Neural progenitor cell (in vitro differentiated cells): ENCODE measurements at regions not wholly inside any gene's neighbourhood (a gene's known extent, or its start where the extent isn't known, plus 50 kb on each side); places are given as distances from the start of the nearest gene placed in this dataset.
A peak's percentile ranks its signal among the peaks of the same experiment; 100 is the strongest.

ENCODE experiments used
- DNase-seq: peaks from one replicate; pipeline ENCODE4 v3.0.0-alpha.2; 2016; ENCODE audit warnings: low spot score
- H2AFZ ChIP-seq: fragments of 200-600 bp; sonication (generic); replicated peaks from 2 replicates; pipeline ENCODE4 v1.6.1; 2016; ENCODE audit warnings: antibody characterized with exemption
- H3F3A ChIP-seq: fragments of 200-600 bp; sonication (generic); 2 replicates; pipeline ENCODE4 v1.6.1; 2016; ENCODE audit warnings: antibody characterized with exemption, low read depth
- H3K27ac ChIP-seq: fragments of 200-600 bp; sonication (generic); 2 replicates; pipeline ENCODE4 v1.5.1; 2016; ENCODE audit warnings: mild to moderate bottlenecking
- H3K27me3 ChIP-seq: fragments of 200-600 bp; sonication (generic); 2 replicates; pipeline ENCODE4 v1.6.1; 2016; ENCODE audit warnings: mild to moderate bottlenecking, moderate library complexity
- H3K36me3 ChIP-seq: fragments of 200-600 bp; sonication (generic); 2 replicates; pipeline ENCODE4 v1.5.1; 2016
- H3K4me1 ChIP-seq: fragments of 200-600 bp; sonication (generic); 2 replicates; pipeline ENCODE4 v1.6.1; 2016; ENCODE audit warnings: mixed run types
- H3K4me2 ChIP-seq: fragments of 200-600 bp; sonication (generic); 2 replicates; pipeline ENCODE4 v1.6.1; 2016
- H3K4me3 ChIP-seq: fragments of 200-600 bp; sonication (generic); 2 replicates; pipeline ENCODE4 v1.5.1; 2016
- H3K79me2 ChIP-seq: fragments of 200-600 bp; sonication (generic); 2 replicates; pipeline ENCODE4 v1.6.1; 2016; ENCODE audit warnings: low read depth
- H3K9ac ChIP-seq: fragments of 200-600 bp; sonication (generic); 2 replicates; pipeline ENCODE4 v1.6.1; 2016
- H3K9me3 ChIP-seq: fragments of 200-600 bp; sonication (generic); 2 replicates; pipeline ENCODE4 v1.5.1; 2016; ENCODE audit warnings: low read depth
- H4K20me1 ChIP-seq: fragments of 200-600 bp; sonication (generic); 2 replicates; pipeline ENCODE4 v1.6.1; 2016; ENCODE audit warnings: low read depth
- H3K27ac Mint-ChIP-seq: 3 replicates; pipeline ENCODE4 v1.8.0; 2021; ENCODE audit warnings: mixed read lengths
- H3K27me3 Mint-ChIP-seq: 2 replicates; pipeline ENCODE4 v1.8.0; 2022; ENCODE audit warnings: low read depth, mild to moderate bottlenecking, inconsistent platforms, moderate library complexity, mixed read lengths; ENCODE audit not compliant: insufficient read depth
- H3K36me3 Mint-ChIP-seq: 3 replicates; pipeline ENCODE4 v1.8.0; 2021; ENCODE audit warnings: mixed read lengths
- H3K4me1 Mint-ChIP-seq: 3 replicates; pipeline ENCODE4 v1.8.0; 2021; ENCODE audit warnings: mixed read lengths
- H3K4me3 Mint-ChIP-seq: 3 replicates; pipeline ENCODE4 v1.8.0; 2021; ENCODE audit warnings: mild to moderate bottlenecking, moderate library complexity, mixed read lengths
- H3K9me3 Mint-ChIP-seq: 3 replicates; pipeline ENCODE4 v1.8.0; 2020; ENCODE audit warnings: mixed read lengths
- EZH2 ChIP-seq: fragments of 200-600 bp; sonication (generic); IDR thresholded peaks from 2 replicates; pipeline ENCODE4 v1.6.1; 2017; ENCODE audit warnings: antibody characterized with exemption, mild to moderate bottlenecking, moderate library complexity
- EZH2phosphoT487 ChIP-seq: fragments of 200-600 bp; sonication (generic); IDR thresholded peaks from 2 replicates; pipeline ENCODE4 v1.6.1; 2017; ENCODE audit warnings: antibody characterized with exemption
- TF ChIP-seq, protein P1 (sequence below): fragments of 200-600 bp; sonication (generic); IDR thresholded peaks from 2 replicates; pipeline ENCODE4 v1.5.1; 2017; ENCODE audit warnings: antibody characterized with exemption, mild to moderate bottlenecking

GRCh38 chr3:109819734-109820133 lies 482.4 kb upstream of the DPPA4 start:
- H3K79me2 ChIP-seq, result no peaks in the 10 kb centered on the region
- H2AFZ ChIP-seq, result no peak overlapping the region
- H3K4me3 ChIP-seq, result no peak overlapping the region
- TF ChIP-seq, protein P1, sequence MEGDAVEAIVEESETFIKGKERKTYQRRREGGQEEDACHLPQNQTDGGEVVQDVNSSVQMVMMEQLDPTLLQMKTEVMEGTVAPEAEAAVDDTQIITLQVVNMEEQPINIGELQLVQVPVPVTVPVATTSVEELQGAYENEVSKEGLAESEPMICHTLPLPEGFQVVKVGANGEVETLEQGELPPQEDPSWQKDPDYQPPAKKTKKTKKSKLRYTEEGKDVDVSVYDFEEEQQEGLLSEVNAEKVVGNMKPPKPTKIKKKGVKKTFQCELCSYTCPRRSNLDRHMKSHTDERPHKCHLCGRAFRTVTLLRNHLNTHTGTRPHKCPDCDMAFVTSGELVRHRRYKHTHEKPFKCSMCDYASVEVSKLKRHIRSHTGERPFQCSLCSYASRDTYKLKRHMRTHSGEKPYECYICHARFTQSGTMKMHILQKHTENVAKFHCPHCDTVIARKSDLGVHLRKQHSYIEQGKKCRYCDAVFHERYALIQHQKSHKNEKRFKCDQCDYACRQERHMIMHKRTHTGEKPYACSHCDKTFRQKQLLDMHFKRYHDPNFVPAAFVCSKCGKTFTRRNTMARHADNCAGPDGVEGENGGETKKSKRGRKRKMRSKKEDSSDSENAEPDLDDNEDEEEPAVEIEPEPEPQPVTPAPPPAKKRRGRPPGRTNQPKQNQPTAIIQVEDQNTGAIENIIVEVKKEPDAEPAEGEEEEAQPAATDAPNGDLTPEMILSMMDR, result no peak
- TF ChIP-seq EZH2phosphoT487 (no peak), EZH2 (no peak)
- Mint-ChIP-seq H3K4me3 (no peak overlapping the region), H3K27ac (no peak overlapping the region), H3K4me1 (peaks cover 7% of the 10 kb centered on the region), H3K36me3 (no peaks in the 10 kb centered on the region), H3K27me3 (no peaks in the 10 kb centered on the region), H3K9me3 (peaks cover 2% of the 10 kb centered on the region)
- peak; percentile 15 for DNase-seq
- no peak overlapping the region for H3K27ac ChIP-seq
- H3K9ac ChIP-seq, result no peak overlapping the region
- no peaks in the 10 kb centered on the region for H3F3A ChIP-seq
- H3K4me2 ChIP-seq, result no peak overlapping the region
- H4K20me1 ChIP-seq, result no peaks in the 10 kb centered on the region
- no peaks in the 10 kb centered on the region for H3K27me3 ChIP-seq
- H3K4me1 ChIP-seq, result peaks cover 6% of the 10 kb centered on the region
- H3K36me3 ChIP-seq, result no peaks in the 10 kb centered on the region
- no peaks in the 10 kb centered on the region for H3K9me3 ChIP-seq

DNA sequence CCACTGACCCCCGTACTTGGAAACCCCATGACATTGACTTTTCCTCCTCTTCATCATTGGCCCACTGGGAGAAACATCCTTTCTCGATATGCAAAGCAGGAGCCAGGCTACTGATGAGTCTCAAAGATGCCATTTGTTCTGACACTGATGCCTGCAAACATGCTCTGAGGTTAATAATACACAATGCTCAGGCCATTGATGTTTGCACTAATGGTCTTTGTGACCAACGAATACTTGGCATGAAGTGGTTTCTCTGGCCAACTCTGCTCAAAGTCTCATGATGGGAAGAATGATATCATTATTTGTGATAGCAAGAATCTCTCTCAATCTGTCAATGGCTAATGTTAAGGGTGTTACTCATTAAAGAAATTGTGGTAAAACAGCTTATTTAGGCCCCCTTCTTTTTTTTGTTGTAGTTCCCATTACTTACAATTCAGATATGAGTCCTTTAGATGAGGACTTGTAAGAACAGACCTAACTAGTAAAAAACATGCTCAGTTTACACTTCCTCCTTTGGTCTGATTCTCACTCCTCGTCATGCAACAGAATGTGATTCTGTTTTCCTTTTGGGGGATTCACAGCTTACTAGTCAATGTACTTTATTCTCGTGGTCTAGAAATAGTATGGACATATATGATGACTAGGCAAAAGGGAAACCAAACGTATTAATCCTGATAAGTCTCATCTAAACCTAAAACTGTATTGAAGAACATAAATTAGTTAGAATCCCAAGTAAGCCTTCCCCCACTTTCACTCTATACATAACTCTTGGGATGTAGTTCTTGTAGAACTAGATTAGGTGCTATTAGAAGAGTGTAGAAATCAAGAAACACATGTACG lies 488.8 kb upstream of the DPPA4 start:
- H3K9me3 Mint-ChIP-seq, result peaks cover 4% of the 10 kb centered on the region
- H2AFZ ChIP-seq, result no peak overlapping the region
- no peak overlapping the region for H3K4me3 Mint-ChIP-seq
- no peak overlapping the region for H3K9ac ChIP-seq
- TF ChIP-seq, protein P1, result no peak
- TF ChIP-seq EZH2phosphoT487, result no peak
- TF ChIP-seq EZH2, result no peak
- H3K27me3 ChIP-seq, result no peaks in the 10 kb centered on the region
- H3F3A ChIP-seq, result no peaks in the 10 kb centered on the region
- no peak overlapping the region for H3K27ac ChIP-seq
- no peaks in the 10 kb centered on the region for H4K20me1 ChIP-seq
- H3K9me3 ChIP-seq, result no peaks in the 10 kb centered on the region
- no peak overlapping the region for H3K4me3 ChIP-seq
- H3K27ac Mint-ChIP-seq, result no peak overlapping the region
- DNase-seq, result no peak
- peaks cover 2% of the 10 kb centered on the region for H3K4me1 Mint-ChIP-seq
- H3K79me2 ChIP-seq, result no peaks in the 10 kb centered on the region
- H3K4me2 ChIP-seq, result no peak overlapping the region
- H3K36me3 ChIP-seq, result no peaks in the 10 kb centered on the region
- no peaks in the 10 kb centered on the region for H3K36me3 Mint-ChIP-seq
- no peaks in the 10 kb centered on the region for H3K27me3 Mint-ChIP-seq
- H3K4me1 ChIP-seq, result no peaks in the 10 kb centered on the region

DNA sequence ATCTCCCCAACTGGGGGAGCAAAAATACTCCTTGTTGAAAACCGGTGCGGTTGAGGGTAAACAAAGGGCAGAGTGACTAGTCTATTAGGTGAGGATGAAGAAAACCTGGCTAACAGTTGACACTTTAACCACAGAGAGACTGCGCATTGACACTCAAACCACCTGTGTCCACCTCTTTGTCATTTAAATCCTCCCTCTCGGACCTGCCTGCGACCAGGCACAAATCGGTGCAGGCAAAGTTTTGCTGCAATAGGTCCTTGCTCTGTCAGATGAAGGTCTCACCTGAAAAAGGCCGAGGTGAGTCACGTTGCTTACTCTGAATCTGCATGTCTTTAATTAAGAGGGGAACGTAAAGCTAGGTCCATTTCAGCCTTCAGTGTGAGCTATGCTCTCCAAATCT lies 494.1 kb upstream of the DPPA4 start:
- no peak for TF ChIP-seq EZH2
- TF ChIP-seq, protein P1, result no peak
- no peak for TF ChIP-seq EZH2phosphoT487
- no peak overlapping the region for H3K4me3 Mint-ChIP-seq
- peaks cover 2% of the 10 kb centered on the region for H3K9me3 Mint-ChIP-seq
- Histone ChIP-seq H3K79me2 (no peaks in the 10 kb centered on the region), H2AFZ (peak overlapping the region; percentile 68), H3F3A (no peaks in the 10 kb centered on the region), H3K27ac (no peak overlapping the region), H3K4me1 (no peaks in the 10 kb centered on the region), H3K9ac (no peak overlapping the region), H3K4me2 (no peak overlapping the region), H3K4me3 (no peak overlapping the region), H4K20me1 (no peaks in the 10 kb centered on the region), H3K36me3 (no peaks in the 10 kb centered on the region), H3K27me3 (no peaks in the 10 kb centered on the region), H3K9me3 (no peaks in the 10 kb centered on the region)
- no peaks in the 10 kb centered on the region for H3K4me1 Mint-ChIP-seq
- no peaks in the 10 kb centered on the region for H3K36me3 Mint-ChIP-seq
- no peak overlapping the region for H3K27ac Mint-ChIP-seq
- DNase-seq, result no peak
- no peaks in the 10 kb centered on the region for H3K27me3 Mint-ChIP-seq
